ENCODE measurements at regions not wholly inside any gene's neighbourhood (a gene's known extent, or its start where the extent isn't known, plus 50 kb on each side); places are given as distances from the start of the nearest gene placed in this dataset.

DNA sequence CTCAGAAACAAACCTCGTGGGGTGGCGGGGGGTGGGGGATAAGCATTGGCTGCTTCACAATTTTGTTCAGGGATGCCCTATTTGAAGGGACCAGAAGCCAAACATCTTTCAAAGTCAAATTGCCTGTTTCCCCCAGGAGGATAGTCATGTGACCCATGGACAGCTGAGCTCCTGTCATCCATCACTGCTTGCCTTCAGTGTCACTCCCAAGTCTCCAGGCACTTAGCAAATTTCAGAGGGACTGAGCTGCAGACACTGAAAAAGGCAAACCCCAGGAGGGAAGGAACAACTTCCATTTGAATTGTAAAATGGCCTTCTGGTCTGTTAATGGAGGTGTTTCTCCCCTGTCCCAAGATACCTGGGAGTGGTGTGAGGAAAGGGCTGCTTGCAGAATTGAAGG, 73.4 kb downstream of the FRMPD3 start:
- Mint-ChIP-seq H3K36me3 (ENCODE audit: low read depth) (no peaks in the 10 kb centered on the region), H3K27me3 (ENCODE audit: insufficient read depth) (peaks cover 21% of the 10 kb centered on the region), H3K9me3 (peaks cover 28% of the 10 kb centered on the region), H3K4me1 (no peaks in the 10 kb centered on the region), H3K27ac (no peak overlapping the region), H3K4me3 (no peak overlapping the region)
- H3K4me3 ChIP-seq (ENCODE audit: low read length), result no peak overlapping the region
- no peaks in the 10 kb centered on the region for H3K36me3 ChIP-seq (ENCODE audit: control insufficient read depth, insufficient read depth, low read length)
- WGBS, 2 experiments (ENCODE audit: insufficient coverage in 1 of 2, insufficient read length in 1 of 2), result 89% methylated on average over 2 of the region's 2 CpGs; no CpG with 5 or more reads in 1 of the 2 experiments
- DNase-seq, result no peak
- no peak overlapping the region for H3K9ac ChIP-seq (ENCODE audit: extremely low read depth, low read length, poor library complexity, severe bottlenecking)
- no peaks in the 10 kb centered on the region for H3K9me3 ChIP-seq (ENCODE audit: control insufficient read depth, low read length)
- H3K27ac ChIP-seq (ENCODE audit: low read depth, low read length), result no peak overlapping the region
- no peaks in the 10 kb centered on the region for H3K4me1 ChIP-seq (ENCODE audit: control insufficient read depth, insufficient read depth, low read length)
- TF ChIP-seq, protein P1, sequence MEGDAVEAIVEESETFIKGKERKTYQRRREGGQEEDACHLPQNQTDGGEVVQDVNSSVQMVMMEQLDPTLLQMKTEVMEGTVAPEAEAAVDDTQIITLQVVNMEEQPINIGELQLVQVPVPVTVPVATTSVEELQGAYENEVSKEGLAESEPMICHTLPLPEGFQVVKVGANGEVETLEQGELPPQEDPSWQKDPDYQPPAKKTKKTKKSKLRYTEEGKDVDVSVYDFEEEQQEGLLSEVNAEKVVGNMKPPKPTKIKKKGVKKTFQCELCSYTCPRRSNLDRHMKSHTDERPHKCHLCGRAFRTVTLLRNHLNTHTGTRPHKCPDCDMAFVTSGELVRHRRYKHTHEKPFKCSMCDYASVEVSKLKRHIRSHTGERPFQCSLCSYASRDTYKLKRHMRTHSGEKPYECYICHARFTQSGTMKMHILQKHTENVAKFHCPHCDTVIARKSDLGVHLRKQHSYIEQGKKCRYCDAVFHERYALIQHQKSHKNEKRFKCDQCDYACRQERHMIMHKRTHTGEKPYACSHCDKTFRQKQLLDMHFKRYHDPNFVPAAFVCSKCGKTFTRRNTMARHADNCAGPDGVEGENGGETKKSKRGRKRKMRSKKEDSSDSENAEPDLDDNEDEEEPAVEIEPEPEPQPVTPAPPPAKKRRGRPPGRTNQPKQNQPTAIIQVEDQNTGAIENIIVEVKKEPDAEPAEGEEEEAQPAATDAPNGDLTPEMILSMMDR (conservative IDR thresholded peaks at IDR 0.05), result no peak
- H3K27me3 ChIP-seq (ENCODE audit: control insufficient read depth, insufficient read depth, low read length, poor library complexity, severe bottlenecking), result no peaks in the 10 kb centered on the region

DNA sequence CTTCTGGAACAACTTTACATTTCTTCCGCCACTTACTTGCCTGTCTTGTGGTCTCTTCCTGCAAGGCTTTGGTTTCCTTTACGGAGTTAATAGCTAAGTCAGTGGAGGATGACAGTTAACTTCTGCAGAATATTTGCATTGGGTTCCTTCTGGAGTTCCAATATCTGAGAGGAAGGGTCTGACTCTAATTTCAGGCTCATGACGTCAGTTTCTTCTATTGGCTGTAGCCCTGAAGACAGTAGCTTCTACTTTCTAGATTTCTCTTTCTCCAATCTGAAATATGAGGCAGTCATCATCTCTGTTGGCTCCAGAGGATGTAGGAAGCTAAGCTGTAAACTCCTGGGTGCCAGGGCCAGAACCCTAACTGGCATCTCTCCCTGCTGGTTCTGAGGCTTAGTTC, 76.7 kb downstream of the FRMPD3 start:
- no peak overlapping the region for H3K4me3 ChIP-seq (ENCODE audit: low read length)
- Mint-ChIP-seq H3K27ac (no peak overlapping the region), H3K4me1 (no peaks in the 10 kb centered on the region), H3K9me3 (peaks cover 33% of the 10 kb centered on the region), H3K36me3 (ENCODE audit: low read depth) (no peaks in the 10 kb centered on the region), H3K27me3 (ENCODE audit: insufficient read depth) (peaks cover 15% of the 10 kb centered on the region), H3K4me3 (no peak overlapping the region)
- H3K9me3 ChIP-seq (ENCODE audit: control insufficient read depth, low read length), result no peaks in the 10 kb centered on the region
- H3K36me3 ChIP-seq (ENCODE audit: control insufficient read depth, insufficient read depth, low read length), result no peaks in the 10 kb centered on the region
- no peak for DNase-seq
- no peaks in the 10 kb centered on the region for H3K27me3 ChIP-seq (ENCODE audit: control insufficient read depth, insufficient read depth, low read length, poor library complexity, severe bottlenecking)
- 95 to 100% methylated on average over 2 to 3 of the region's 3 CpGs for WGBS, 2 experiments (ENCODE audit: insufficient coverage in 1 of 2, insufficient read length in 1 of 2)
- H3K27ac ChIP-seq (ENCODE audit: low read depth, low read length), result no peak overlapping the region
- TF ChIP-seq, protein P1 (conservative IDR thresholded peaks at IDR 0.05), result no peak
- H3K9ac ChIP-seq (ENCODE audit: extremely low read depth, low read length, poor library complexity, severe bottlenecking), result no peak overlapping the region
- no peaks in the 10 kb centered on the region for H3K4me1 ChIP-seq (ENCODE audit: control insufficient read depth, insufficient read depth, low read length)

DNA sequence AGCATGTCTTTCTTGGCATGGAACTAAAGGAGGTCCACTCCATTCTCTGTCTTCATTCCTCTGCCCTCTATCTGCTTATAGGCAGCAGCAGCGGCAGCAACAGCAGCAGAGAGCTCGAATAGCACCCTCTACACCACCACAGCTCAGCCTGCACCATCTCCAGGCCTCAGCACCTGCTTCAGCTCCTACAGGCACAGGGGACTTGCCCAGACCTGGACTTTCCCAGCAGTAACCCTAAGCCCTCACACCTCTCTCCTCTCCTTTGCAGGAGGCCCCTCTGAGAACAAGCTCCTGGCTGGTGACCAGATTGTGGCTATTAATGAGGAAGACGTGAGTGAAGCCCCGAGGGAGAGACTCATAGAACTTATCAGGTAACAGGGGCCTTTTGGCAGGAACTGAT, 80.7 kb downstream of the FRMPD3 start:
- no peak for DNase-seq
- Histone ChIP-seq H3K4me3 (ENCODE audit: low read length) (no peak overlapping the region), H3K27ac (ENCODE audit: low read depth, low read length) (no peak overlapping the region), H3K4me1 (ENCODE audit: control insufficient read depth, insufficient read depth, low read length) (no peaks in the 10 kb centered on the region), H3K27me3 (ENCODE audit: control insufficient read depth, insufficient read depth, low read length, poor library complexity, severe bottlenecking) (no peaks in the 10 kb centered on the region), H3K36me3 (ENCODE audit: control insufficient read depth, insufficient read depth, low read length) (no peaks in the 10 kb centered on the region), H3K9me3 (ENCODE audit: control insufficient read depth, low read length) (no peaks in the 10 kb centered on the region), H3K9ac (ENCODE audit: extremely low read depth, low read length, poor library complexity, severe bottlenecking) (no peak overlapping the region)
- H3K4me3 Mint-ChIP-seq, result no peak overlapping the region
- no peak overlapping the region for H3K27ac Mint-ChIP-seq
- H3K9me3 Mint-ChIP-seq, result peaks cover 27% of the 10 kb centered on the region
- peaks cover 9% of the 10 kb centered on the region for H3K27me3 Mint-ChIP-seq (ENCODE audit: insufficient read depth)
- whole genome bisulfite sequencing, 2 experiments (ENCODE audit: insufficient coverage in 1 of 2, insufficient read length in 1 of 2), result 80% methylated on average over 4 of the region's 4 CpGs; no CpG with 5 or more reads in 1 of the 2 experiments
- TF ChIP-seq, protein P1 (conservative IDR thresholded peaks at IDR 0.05), result no peak
- no peaks in the 10 kb centered on the region for H3K4me1 Mint-ChIP-seq
- H3K36me3 Mint-ChIP-seq (ENCODE audit: low read depth), result no peaks in the 10 kb centered on the region
